Hepatocyte (in vitro differentiated cells): ENCODE measurements at regions not wholly inside any gene's neighbourhood (a gene's known extent, or its start where the extent isn't known, plus 50 kb on each side); places are given as distances from the start of the nearest gene placed in this dataset.
A peak's percentile ranks its signal among the peaks of the same experiment; 100 is the strongest.

ENCODE experiments used
- DNase-seq: peaks from one replicate; pipeline ENCODE4 v3.0.0-alpha.2; 2016; ENCODE audit warnings: low spot score
- H2AFZ ChIP-seq: fragments of 200-600 bp; sonication (generic); 2 replicates; pipeline ENCODE4 v1.6.0; 2016; ENCODE audit warnings: antibody characterized with exemption, mild to moderate bottlenecking
- H3K27ac ChIP-seq: fragments of 200-600 bp; sonication (generic); 2 replicates; pipeline ENCODE4 v1.5.1; 2016; ENCODE audit warnings: mild to moderate bottlenecking
- H3K27me3 ChIP-seq: fragments of 200-600 bp; sonication (generic); 2 replicates; pipeline ENCODE4 v1.6.1; 2016
- H3K36me3 ChIP-seq: fragments of 200-600 bp; sonication (generic); replicated peaks from 2 replicates; pipeline ENCODE4 v1.5.1; 2016; ENCODE audit warnings: low read depth; ENCODE audit not compliant: insufficient read depth
- H3K4me1 ChIP-seq: fragments of 200-600 bp; sonication (generic); 2 replicates; pipeline ENCODE4 v1.5.1; 2016; ENCODE audit warnings: mild to moderate bottlenecking, moderate library complexity; ENCODE audit not compliant: insufficient read depth
- H3K4me2 ChIP-seq: fragments of 200-600 bp; sonication (generic); 2 replicates; pipeline ENCODE4 v1.6.0; 2016
- H3K4me3 ChIP-seq: fragments of 200-600 bp; sonication (generic); 2 replicates; pipeline ENCODE4 v1.5.1; 2016; ENCODE audit warnings: mild to moderate bottlenecking
- H3K79me2 ChIP-seq: fragments of 200-600 bp; sonication (generic); 2 replicates; pipeline ENCODE4 v1.6.0; 2017; ENCODE audit warnings: mild to moderate bottlenecking
- H3K9me2 ChIP-seq: fragments of 200-600 bp; sonication (generic); replicated peaks from 2 replicates; pipeline ENCODE4 v1.6.0; 2017; ENCODE audit warnings: mild to moderate bottlenecking; ENCODE audit not compliant: insufficient read depth
- H3K9me3 ChIP-seq: fragments of 200-600 bp; sonication (generic); 2 replicates; pipeline ENCODE4 v1.5.1; 2016; ENCODE audit warnings: low read depth, mild to moderate bottlenecking
- H4K20me1 ChIP-seq: fragments of 200-600 bp; sonication (generic); 2 replicates; pipeline ENCODE4 v1.6.0; 2016; ENCODE audit warnings: mild to moderate bottlenecking; ENCODE audit not compliant: insufficient read depth, poor library complexity, severe bottlenecking
- CTCF ChIP-seq: fragments of 200-600 bp; sonication (generic); IDR thresholded peaks from 2 replicates; pipeline ENCODE4 v1.5.1; 2016; ENCODE audit warnings: antibody characterized with exemption, mild to moderate bottlenecking; ENCODE audit not compliant: poor library complexity
- EZH2 ChIP-seq: fragments of 200-600 bp; sonication (generic); IDR thresholded peaks from 2 replicates; pipeline ENCODE4 v1.6.1; 2016; ENCODE audit warnings: antibody characterized with exemption, mild to moderate bottlenecking, borderline replicate concordance
- EZH2phosphoT487 ChIP-seq: fragments of 200-600 bp; sonication (generic); IDR thresholded peaks from one replicate; pipeline ENCODE4 v1.6.1; 2018; ENCODE audit warnings: antibody characterized with exemption, mild to moderate bottlenecking, low read depth, moderate library complexity; ENCODE audit not compliant: unreplicated experiment, severe bottlenecking
- WGBS: methylation state at CpG from one replicate; pipeline ENCODE4 v1.1.6; 2016; ENCODE audit warnings: low lambda C conversion rate; ENCODE audit errors: missing lambda C conversion rate; 5-methylcytosine and 5-hydroxymethylcytosine counted together

DNA sequence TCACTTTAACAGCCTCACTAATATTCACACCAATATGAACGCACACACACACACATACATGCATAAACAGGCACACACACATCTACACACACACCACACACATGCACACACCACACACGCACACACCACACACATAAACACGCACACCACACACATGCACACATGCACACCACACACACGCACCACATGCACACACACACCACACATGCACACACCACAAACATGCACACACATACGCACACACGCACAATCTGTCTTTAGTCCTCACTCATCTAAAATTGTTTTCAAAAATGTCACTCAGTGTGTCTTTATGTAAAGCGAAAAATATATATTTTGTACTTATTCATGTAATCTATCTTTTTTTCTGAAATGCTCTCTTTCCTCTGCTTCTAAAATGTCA is 158.1 kb upstream of the SGCG start:
- TF ChIP-seq CTCF (no peak), EZH2 (no peak), EZH2phosphoT487 (no peak)
- Histone ChIP-seq H3K9me3 (no peaks in the 10 kb centered on the region), H4K20me1 (no peaks in the 10 kb centered on the region), H3K9me2 (no peaks in the 10 kb centered on the region), H3K36me3 (no peaks in the 10 kb centered on the region), H3K4me1 (peaks cover 8% of the 10 kb centered on the region), H3K27ac (no peak overlapping the region), H3K4me3 (no peak overlapping the region), H3K79me2 (no peaks in the 10 kb centered on the region), H2AFZ (no peak overlapping the region), H3K4me2 (no peak overlapping the region), H3K27me3 (no peaks in the 10 kb centered on the region)
- 97% methylated on average over 7 of the region's 7 CpGs for whole genome bisulfite sequencing
- no peak for DNase-seq

DNA sequence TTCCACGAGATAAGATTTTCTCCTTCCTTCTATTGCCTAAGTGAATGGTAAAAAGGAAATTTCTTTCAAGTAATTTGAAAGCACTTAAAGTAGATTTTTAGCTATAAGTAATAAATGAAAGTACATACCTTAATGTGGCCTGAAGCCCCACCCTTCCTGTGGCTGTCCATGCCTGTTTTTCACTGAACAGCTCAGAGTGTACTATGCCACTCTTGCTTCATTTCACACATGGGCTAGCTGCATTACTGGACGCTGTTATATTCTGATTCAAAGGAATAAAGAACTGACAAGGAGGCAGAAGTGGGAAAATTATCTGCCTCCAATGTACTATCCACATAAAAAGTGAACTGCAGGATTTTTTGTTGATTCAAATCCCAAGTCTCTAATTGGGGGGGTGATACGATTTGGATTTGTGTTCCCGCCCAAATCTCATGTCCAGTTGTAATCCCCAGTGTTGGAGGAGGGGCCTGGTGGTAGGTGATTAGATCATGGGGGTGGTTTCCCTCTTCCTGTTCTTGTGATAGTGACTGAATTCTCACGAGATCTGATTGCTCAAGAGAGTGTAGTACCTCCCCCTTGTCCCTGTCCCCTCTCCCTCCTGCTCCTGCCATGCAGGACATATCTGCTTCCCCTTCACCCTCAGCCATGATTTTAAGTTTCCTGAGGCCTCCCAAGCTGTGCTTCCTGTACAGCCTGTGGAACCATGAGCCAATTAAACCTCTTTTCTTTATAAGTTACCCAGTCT is 154.7 kb upstream of the SGCG start:
- Histone ChIP-seq H4K20me1 (no peaks in the 10 kb centered on the region), H3K9me3 (no peaks in the 10 kb centered on the region), H3K79me2 (no peaks in the 10 kb centered on the region), H3K4me2 (no peak overlapping the region), H2AFZ (peak overlapping the region; percentile 13), H3K4me1 (peaks cover 8% of the 10 kb centered on the region), H3K36me3 (no peaks in the 10 kb centered on the region), H3K27ac (peak overlapping the region; percentile 38), H3K4me3 (no peak overlapping the region), H3K9me2 (no peaks in the 10 kb centered on the region), H3K27me3 (no peaks in the 10 kb centered on the region)
- DNase-seq, result peak; percentile 8
- WGBS, result 70% methylated on average over 5 of the region's 5 CpGs
- TF ChIP-seq EZH2, result no peak
- no peak for TF ChIP-seq CTCF
- no peak for TF ChIP-seq EZH2phosphoT487

- Histone ChIP-seq H3K36me3 (no peaks in the 10 kb centered on the region), H3K4me2 (no peak overlapping the region), H3K9me2 (no peaks in the 10 kb centered on the region), H3K27me3 (no peaks in the 10 kb centered on the region), H2AFZ (peak overlapping the region; percentile 20), H3K9me3 (no peaks in the 10 kb centered on the region), H3K4me1 (peaks cover 9% of the 10 kb centered on the region), H3K27ac (no peak overlapping the region), H3K79me2 (no peaks in the 10 kb centered on the region), H3K4me3 (no peak overlapping the region), H4K20me1 (no peaks in the 10 kb centered on the region)
- no peak for DNase-seq
- 81% methylated on average over 3 of the region's 3 CpGs for WGBS
- TF ChIP-seq CTCF (no peak), EZH2 (no peak)
These were observed 141.4 kb upstream of the SGCG start for GRCh38 chr13:23039266-23039935.
